ENCODE measurements at regions not wholly inside any gene's neighbourhood (a gene's known extent, or its start where the extent isn't known, plus 50 kb on each side); places are given as distances from the start of the nearest gene placed in this dataset.

- TF ChIP-seq CTCF (IDR thresholded peaks at IDR 0.05) (no peak), POLR2AphosphoS5 (IDR thresholded peaks at IDR 0.05; ENCODE audit: low read depth, low read length) (no peak), TCF7L2 (IDR thresholded peaks at IDR 0.05; ENCODE audit: low read depth, low read length) (no peak)
Observed at GRCh38 chr20:60762386-60762785, 489.7 kb upstream of the CDH4 start.

Data from Panc1 (cell line).